ENCODE measurements at regions not wholly inside any gene's neighbourhood (a gene's known extent, or its start where the extent isn't known, plus 50 kb on each side); places are given as distances from the start of the nearest gene placed in this dataset.
"Not testable (repeated sequence)": the region's sequence is repeated elsewhere in the genome, so short reads cannot be mapped to it uniquely, and the experiment has no call there.

GRCh38 chr10:45555332-45555731 lies 117.2 kb downstream of the ZFAND4 start:
- H3K4me3 ChIP-seq (ENCODE audit: control insufficient read depth in 1 of 2, extremely low read depth in 1 of 2, low read length in 1 of 2); H3K4me3 Mint-ChIP-seq; H3K9me3 ChIP-seq; H3K27me3 ChIP-seq (replicated peaks in 1 of 2; ENCODE audit: control insufficient read depth in 2 of 2, extremely low read depth in 1 of 2, insufficient read depth in 2 of 2, low read length in 1 of 2); ATAC-seq (replicated peaks in 1 of 4); H3K27me3 Mint-ChIP-seq; H3K36me3 ChIP-seq (ENCODE audit: control insufficient read depth in 2 of 2, extremely low read depth in 1 of 2, insufficient read depth in 1 of 2, low read length in 1 of 2); H3K9me3 Mint-ChIP-seq; POLR2A ChIA-PET; H3K27ac ChIP-seq (ENCODE audit: low read length); H3K27ac Mint-ChIP-seq; DNase-seq: not testable (repeated sequence)
- Mint-ChIP-seq H3K4me1 (peaks cover 45 to 54% (median 53%) of the 10 kb centered on the region in 3 donors), H3K36me3 (peaks cover 21% of the 10 kb centered on the region)
- CTCF ChIA-PET: interaction anchor here in 1 of 2 donors (0.7 kb wide), 1 partner anchor 229 kb away, joined by 3 read pairs; no protein-coding TSS in a partner anchor
- peaks cover 11 to 18% of the 10 kb centered on the region in 2 experiments for H3K4me1 ChIP-seq (ENCODE audit: control insufficient read depth in 1 of 2, extremely low read depth in 1 of 2, insufficient read depth in 2 of 2, low read length in 2 of 2)
- 100% methylated on average over 1 of the region's 5 CpGs for WGBS (ENCODE audit: insufficient coverage)

DNA sequence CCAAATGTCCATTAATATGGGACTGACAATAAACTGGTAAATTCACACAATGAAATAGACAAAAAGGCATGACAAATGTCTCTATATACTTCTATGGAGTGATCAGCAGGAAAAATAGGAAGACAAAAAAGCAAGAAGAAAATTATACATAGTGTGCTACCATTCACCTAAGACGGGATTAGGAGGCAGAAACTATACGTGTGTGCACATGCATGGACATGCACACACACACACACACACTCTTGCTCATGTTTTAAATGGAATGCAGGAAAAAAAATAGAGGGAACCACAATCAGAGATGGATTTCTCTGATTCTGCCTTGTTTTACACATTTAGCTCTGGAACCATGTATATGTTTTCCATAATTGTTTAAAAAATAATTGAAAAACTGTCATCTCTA lies 119.0 kb downstream of the ZFAND4 start:
- ChIA-PET POLR2A (no interaction called here), CTCF (no interaction called here)
- H3K4me3 Mint-ChIP-seq: no peak overlapping the region
- H3K27ac ChIP-seq (ENCODE audit: low read length): no peak overlapping the region
- no peaks in the 10 kb centered on the region for H3K9me3 ChIP-seq
- no peaks in the 10 kb centered on the region for H3K9me3 Mint-ChIP-seq
- H3K27me3 ChIP-seq (replicated peaks in 1 of 2; ENCODE audit: control insufficient read depth in 2 of 2, extremely low read depth in 1 of 2, insufficient read depth in 2 of 2, low read length in 1 of 2): no peaks in the 10 kb centered on the region
- peaks cover 32 to 45% (median 43%) of the 10 kb centered on the region in 3 donors for H3K4me1 Mint-ChIP-seq
- no CpG with 5 or more reads among the region's 2 CpGs for WGBS (ENCODE audit: insufficient coverage)
- peaks cover 11 to 17% of the 10 kb centered on the region in 2 experiments for H3K4me1 ChIP-seq (ENCODE audit: control insufficient read depth in 1 of 2, extremely low read depth in 1 of 2, insufficient read depth in 2 of 2, low read length in 2 of 2)
- no peak for ATAC-seq (replicated peaks in 1 of 4)
- H3K36me3 ChIP-seq (ENCODE audit: control insufficient read depth in 2 of 2, extremely low read depth in 1 of 2, insufficient read depth in 1 of 2, low read length in 1 of 2): peaks cover 2 to 6% of the 10 kb centered on the region in 2 donors
- no peak overlapping the region for H3K4me3 ChIP-seq (ENCODE audit: control insufficient read depth in 1 of 2, extremely low read depth in 1 of 2, low read length in 1 of 2)
- DNase-seq: no peak
- no peaks in the 10 kb centered on the region for H3K27me3 Mint-ChIP-seq
- no peak overlapping the region for H3K27ac Mint-ChIP-seq
- peaks cover 27% of the 10 kb centered on the region for H3K36me3 Mint-ChIP-seq

DNA sequence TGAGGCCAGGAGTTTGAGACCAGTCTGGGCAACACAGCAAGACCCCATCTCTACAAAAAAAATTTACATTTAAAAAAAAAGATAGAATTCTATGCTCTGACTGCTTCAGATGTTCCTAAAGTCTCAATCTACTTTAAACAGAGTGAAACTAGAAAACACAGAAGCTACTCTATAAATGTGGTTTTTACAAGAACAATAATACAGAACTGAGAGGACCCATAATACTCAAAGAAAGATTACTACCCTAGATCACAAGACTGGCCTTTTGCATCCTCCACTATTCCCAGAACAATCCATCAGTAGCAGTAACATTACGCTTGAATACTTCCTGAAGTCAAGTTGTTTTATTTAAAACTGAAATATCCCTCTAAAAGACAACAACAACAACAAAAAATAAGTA lies 119.4 kb downstream of the ZFAND4 start:
- Mint-ChIP-seq H3K36me3 (peaks cover 31% of the 10 kb centered on the region), H3K27me3 (no peaks in the 10 kb centered on the region), H3K27ac (no peak overlapping the region), H3K4me1 (peaks cover 32 to 45% (median 42%) of the 10 kb centered on the region in 3 donors), H3K9me3 (no peaks in the 10 kb centered on the region), H3K4me3 (no peak overlapping the region)
- no peak overlapping the region for H3K27ac ChIP-seq (ENCODE audit: low read length)
- no peaks in the 10 kb centered on the region for H3K9me3 ChIP-seq
- ChIA-PET POLR2A (no interaction called here), CTCF (no interaction called here)
- ATAC-seq (replicated peaks in 1 of 4) (no peak), DNase-seq (no peak)
- no peak overlapping the region for H3K4me3 ChIP-seq (ENCODE audit: control insufficient read depth in 1 of 2, extremely low read depth in 1 of 2, low read length in 1 of 2)
- no peaks in the 10 kb centered on the region for H3K27me3 ChIP-seq (replicated peaks in 1 of 2; ENCODE audit: control insufficient read depth in 2 of 2, extremely low read depth in 1 of 2, insufficient read depth in 2 of 2, low read length in 1 of 2)
- peaks cover 2 to 6% of the 10 kb centered on the region in 2 donors for H3K36me3 ChIP-seq (ENCODE audit: control insufficient read depth in 2 of 2, extremely low read depth in 1 of 2, insufficient read depth in 1 of 2, low read length in 1 of 2)
- no CpG with 5 or more reads among the region's 1 CpG for WGBS (ENCODE audit: insufficient coverage)
- H3K4me1 ChIP-seq (ENCODE audit: control insufficient read depth in 1 of 2, extremely low read depth in 1 of 2, insufficient read depth in 2 of 2, low read length in 2 of 2): peaks cover 7 to 13% of the 10 kb centered on the region in 2 experiments

DNA sequence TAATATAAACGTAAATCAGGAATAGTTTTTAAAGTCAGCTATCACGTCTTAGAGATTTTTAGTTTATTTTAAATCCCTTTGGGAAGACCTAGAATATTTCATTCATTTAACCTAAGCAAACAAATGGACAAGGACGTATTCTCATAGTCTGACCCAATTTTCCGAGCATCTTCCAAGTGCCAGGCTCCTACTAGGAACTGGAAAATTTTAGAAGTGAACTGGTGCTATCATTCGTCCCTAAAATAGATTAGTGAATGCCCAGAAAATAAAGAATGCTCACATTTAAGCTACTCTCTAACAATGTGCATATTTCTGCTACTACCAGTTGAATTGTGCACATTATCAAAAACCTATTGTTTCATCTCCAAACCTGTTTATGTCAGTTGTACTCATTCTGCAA lies 120.1 kb downstream of the ZFAND4 start:
- no peak for ATAC-seq (replicated peaks in 1 of 4)
- Histone ChIP-seq H3K4me3 (ENCODE audit: control insufficient read depth in 1 of 2, extremely low read depth in 1 of 2, low read length in 1 of 2) (no peak overlapping the region), H3K4me1 (ENCODE audit: control insufficient read depth in 1 of 2, extremely low read depth in 1 of 2, insufficient read depth in 2 of 2, low read length in 2 of 2) (peaks cover under 1 to 6% of the 10 kb centered on the region in 2 experiments), H3K27ac (ENCODE audit: low read length) (no peak overlapping the region), H3K9me3 (no peaks in the 10 kb centered on the region), H3K27me3 (replicated peaks in 1 of 2; ENCODE audit: control insufficient read depth in 2 of 2, extremely low read depth in 1 of 2, insufficient read depth in 2 of 2, low read length in 1 of 2) (no peaks in the 10 kb centered on the region), H3K36me3 (ENCODE audit: control insufficient read depth in 2 of 2, extremely low read depth in 1 of 2, insufficient read depth in 1 of 2, low read length in 1 of 2) (peaks cover 2 to 9% of the 10 kb centered on the region in 2 donors)
- CTCF ChIA-PET: interaction anchor here in 1 of 2 donors (0.7 kb wide), 1 partner anchor 10 kb away, joined by 3 read pairs; no protein-coding TSS in a partner anchor
- no peaks in the 10 kb centered on the region for H3K27me3 Mint-ChIP-seq
- peaks cover 31 to 44% (median 41%) of the 10 kb centered on the region in 3 donors for H3K4me1 Mint-ChIP-seq
- POLR2A ChIA-PET: no interaction called here
- H3K36me3 Mint-ChIP-seq: peaks cover 34% of the 10 kb centered on the region
- no peaks in the 10 kb centered on the region for H3K9me3 Mint-ChIP-seq
- no peak for DNase-seq
- 100% methylated on average over 1 of the region's 5 CpGs for WGBS (ENCODE audit: insufficient coverage)
- H3K4me3 Mint-ChIP-seq: no peak overlapping the region
- no peak overlapping the region for H3K27ac Mint-ChIP-seq

DNA sequence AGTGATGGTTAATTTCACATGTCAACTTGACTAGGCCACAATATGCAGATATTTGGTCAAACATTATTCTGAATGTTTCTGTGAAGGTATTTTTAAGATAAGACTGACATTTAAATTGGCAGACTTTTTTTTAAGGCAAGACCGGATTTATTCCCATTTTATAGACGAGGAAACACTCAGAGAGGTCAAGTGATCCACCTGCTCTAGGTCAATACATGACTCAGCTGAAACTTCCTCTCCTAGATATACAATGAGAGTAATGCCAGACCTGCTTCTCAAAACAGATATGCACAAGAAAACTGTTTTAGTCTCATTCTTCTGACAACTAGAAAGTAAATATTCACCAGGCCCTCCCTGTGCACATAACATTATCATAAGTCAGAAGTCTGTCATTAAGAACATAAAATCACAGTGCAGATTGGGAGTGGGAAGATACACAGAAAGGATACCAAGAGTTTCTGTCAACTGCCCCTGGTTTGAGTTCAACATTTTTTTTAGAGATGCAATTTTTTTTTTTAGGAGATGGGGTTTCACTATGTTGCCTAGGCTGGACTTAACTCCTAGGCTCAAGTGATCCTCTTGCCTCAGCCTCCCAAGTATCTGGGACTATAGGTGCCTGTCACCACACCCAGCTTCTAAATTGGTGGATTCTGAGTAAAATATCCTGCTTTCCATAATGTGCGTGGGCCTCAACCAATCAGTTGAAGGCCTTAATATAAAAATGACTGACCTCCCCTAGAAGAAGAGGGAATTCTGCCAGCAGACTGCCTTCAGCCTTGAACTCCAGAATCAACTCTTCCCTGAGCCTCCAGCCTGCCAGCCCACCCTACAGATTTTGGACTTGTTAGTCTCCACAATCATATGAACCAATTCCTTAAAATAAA lies 121.4 kb downstream of the ZFAND4 start:
- ATAC-seq (replicated peaks in 1 of 4): no peak
- H3K9me3 ChIP-seq: no peaks in the 10 kb centered on the region
- Mint-ChIP-seq H3K36me3 (peaks cover 31% of the 10 kb centered on the region), H3K27ac (no peak overlapping the region), H3K9me3 (no peaks in the 10 kb centered on the region), H3K4me3 (no peak overlapping the region), H3K4me1 (peaks cover 23 to 33% (median 31%) of the 10 kb centered on the region in 3 donors), H3K27me3 (no peaks in the 10 kb centered on the region)
- no peak overlapping the region for H3K27ac ChIP-seq (ENCODE audit: low read length)
- no peak for DNase-seq
- H3K36me3 ChIP-seq (ENCODE audit: control insufficient read depth in 2 of 2, extremely low read depth in 1 of 2, insufficient read depth in 1 of 2, low read length in 1 of 2): peaks cover 2 to 9% of the 10 kb centered on the region in 2 donors
- POLR2A ChIA-PET: no interaction called here
- no peak overlapping the region for H3K4me3 ChIP-seq (ENCODE audit: control insufficient read depth in 1 of 2, extremely low read depth in 1 of 2, low read length in 1 of 2)
- no peaks in the 10 kb centered on the region for H3K27me3 ChIP-seq (replicated peaks in 1 of 2; ENCODE audit: control insufficient read depth in 2 of 2, extremely low read depth in 1 of 2, insufficient read depth in 2 of 2, low read length in 1 of 2)
- WGBS (ENCODE audit: insufficient coverage): no CpG with 5 or more reads among the region's 3 CpGs
- no peaks in the 10 kb centered on the region for H3K4me1 ChIP-seq (ENCODE audit: control insufficient read depth in 1 of 2, extremely low read depth in 1 of 2, insufficient read depth in 2 of 2, low read length in 2 of 2)
- CTCF ChIA-PET: no interaction called here

- no peak for ATAC-seq (replicated peaks in 1 of 4)
- no peak for DNase-seq
- no peaks in the 10 kb centered on the region for H3K9me3 Mint-ChIP-seq
- Histone ChIP-seq H3K27me3 (replicated peaks in 1 of 2; ENCODE audit: control insufficient read depth in 2 of 2, extremely low read depth in 1 of 2, insufficient read depth in 2 of 2, low read length in 1 of 2) (no peaks in the 10 kb centered on the region), H3K4me3 (ENCODE audit: control insufficient read depth in 1 of 2, extremely low read depth in 1 of 2, low read length in 1 of 2) (no peak overlapping the region), H3K36me3 (ENCODE audit: control insufficient read depth in 2 of 2, extremely low read depth in 1 of 2, insufficient read depth in 1 of 2, low read length in 1 of 2) (peaks cover 0 to 9% of the 10 kb centered on the region in 2 donors), H3K27ac (ENCODE audit: low read length) (no peak overlapping the region), H3K9me3 (no peaks in the 10 kb centered on the region), H3K4me1 (ENCODE audit: control insufficient read depth in 1 of 2, extremely low read depth in 1 of 2, insufficient read depth in 2 of 2, low read length in 2 of 2) (no peaks in the 10 kb centered on the region)
- H3K4me3 Mint-ChIP-seq: no peak overlapping the region
- ChIA-PET CTCF (no interaction called here), POLR2A (no interaction called here)
- H3K27ac Mint-ChIP-seq: no peak overlapping the region
- H3K4me1 Mint-ChIP-seq: peaks cover 20 to 37% (median 30%) of the 10 kb centered on the region in 3 donors
- H3K36me3 Mint-ChIP-seq: peaks cover 37% of the 10 kb centered on the region
- H3K27me3 Mint-ChIP-seq: no peaks in the 10 kb centered on the region
- WGBS (ENCODE audit: insufficient coverage): 100% methylated on average over 4 of the region's 5 CpGs
Measured at GRCh38 chr10:45548068-45548467, 124.5 kb downstream of the ZFAND4 start.
